ENCODE measurements at regions not wholly inside any gene's neighbourhood (a gene's known extent, or its start where the extent isn't known, plus 50 kb on each side); places are given as distances from the start of the nearest gene placed in this dataset.

- H4K20me1 ChIP-seq (ENCODE audit: insufficient read depth, low read length): no peaks in the 10 kb centered on the region
- no peaks in the 10 kb centered on the region for H3K9me2 ChIP-seq (replicated peaks; ENCODE audit: insufficient read depth, low read length)
- H3K4me2 ChIP-seq (ENCODE audit: low read depth, low read length): no peak overlapping the region
- H3F3A ChIP-seq (ENCODE audit: insufficient read depth, low read length): no peaks in the 10 kb centered on the region
- no peaks in the 10 kb centered on the region for H3K36me3 ChIP-seq (replicated peaks; ENCODE audit: insufficient read depth, low read length)
- no peak overlapping the region for H3K27ac ChIP-seq (ENCODE audit: low read length)
- no peaks in the 10 kb centered on the region for H3K27me3 ChIP-seq (replicated peaks; ENCODE audit: insufficient read depth, low read length)
- H3K4me1 ChIP-seq (ENCODE audit: low read length): no peaks in the 10 kb centered on the region
- H2AFZ ChIP-seq (ENCODE audit: low read length): no peak overlapping the region
- H3K4me3 ChIP-seq (ENCODE audit: low read length): no peak overlapping the region
- no peak for DNase-seq
- no peak overlapping the region for H3K9ac ChIP-seq (ENCODE audit: low read length)
- TF ChIP-seq EZH2 (optimal IDR thresholded peaks at IDR 0.05; ENCODE audit: low read depth, low read length) (no peak), EZH2phosphoT487 (IDR thresholded peaks at IDR 0.05; ENCODE audit: low read length) (no peak)
- H3K9me3 ChIP-seq (replicated peaks; ENCODE audit: insufficient read depth, low read length): no peaks in the 10 kb centered on the region
- no peaks in the 10 kb centered on the region for H3K79me2 ChIP-seq (ENCODE audit: low read length)
Observed at GRCh38 chr5:4330327-4330726, 734.7 kb downstream of the IRX1 start.

DNA sequence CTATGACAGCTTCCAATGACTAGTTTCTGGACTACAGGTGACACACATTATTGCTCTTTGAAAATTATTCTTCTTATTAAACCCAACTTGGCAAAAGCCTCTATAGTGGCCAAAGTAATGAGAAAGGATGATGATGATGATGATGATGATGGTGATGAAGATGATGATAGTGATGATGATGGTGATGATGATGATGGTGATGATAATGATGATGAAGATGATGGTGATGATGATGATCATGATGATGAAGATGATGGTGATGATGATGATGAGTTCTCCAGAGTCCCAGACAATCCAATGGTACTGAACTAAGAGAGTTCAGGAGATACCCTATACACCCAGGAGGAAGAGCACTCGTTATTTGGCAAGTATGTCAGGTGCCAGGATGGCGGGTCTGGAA, 739.4 kb downstream of the IRX1 start:
- H3K4me1 ChIP-seq (ENCODE audit: low read length): no peaks in the 10 kb centered on the region
- no peak for TF ChIP-seq EZH2 (optimal IDR thresholded peaks at IDR 0.05; ENCODE audit: low read depth, low read length)
- no peak for TF ChIP-seq EZH2phosphoT487 (IDR thresholded peaks at IDR 0.05; ENCODE audit: low read length)
- no peak overlapping the region for H3K9ac ChIP-seq (ENCODE audit: low read length)
- no peak overlapping the region for H3K4me2 ChIP-seq (ENCODE audit: low read depth, low read length)
- no peaks in the 10 kb centered on the region for H3K36me3 ChIP-seq (replicated peaks; ENCODE audit: insufficient read depth, low read length)
- no peaks in the 10 kb centered on the region for H3F3A ChIP-seq (ENCODE audit: insufficient read depth, low read length)
- H2AFZ ChIP-seq (ENCODE audit: low read length): no peak overlapping the region
- H3K9me3 ChIP-seq (replicated peaks; ENCODE audit: insufficient read depth, low read length): no peaks in the 10 kb centered on the region
- H3K4me3 ChIP-seq (ENCODE audit: low read length): no peak overlapping the region
- no peak overlapping the region for H3K27ac ChIP-seq (ENCODE audit: low read length)
- no peaks in the 10 kb centered on the region for H4K20me1 ChIP-seq (ENCODE audit: insufficient read depth, low read length)
- no peaks in the 10 kb centered on the region for H3K9me2 ChIP-seq (replicated peaks; ENCODE audit: insufficient read depth, low read length)
- H3K27me3 ChIP-seq (replicated peaks; ENCODE audit: insufficient read depth, low read length): no peaks in the 10 kb centered on the region
- DNase-seq: no peak
- no peaks in the 10 kb centered on the region for H3K79me2 ChIP-seq (ENCODE audit: low read length)

- no peak overlapping the region for H3K27ac ChIP-seq (ENCODE audit: low read length)
- no peaks in the 10 kb centered on the region for H3K79me2 ChIP-seq (ENCODE audit: low read length)
- H3F3A ChIP-seq (ENCODE audit: insufficient read depth, low read length): no peaks in the 10 kb centered on the region
- H3K36me3 ChIP-seq (replicated peaks; ENCODE audit: insufficient read depth, low read length): no peaks in the 10 kb centered on the region
- no peaks in the 10 kb centered on the region for H3K27me3 ChIP-seq (replicated peaks; ENCODE audit: insufficient read depth, low read length)
- no peak overlapping the region for H3K4me3 ChIP-seq (ENCODE audit: low read length)
- no peak overlapping the region for H2AFZ ChIP-seq (ENCODE audit: low read length)
- H4K20me1 ChIP-seq (ENCODE audit: insufficient read depth, low read length): no peaks in the 10 kb centered on the region
- no peak overlapping the region for H3K4me2 ChIP-seq (ENCODE audit: low read depth, low read length)
- H3K9ac ChIP-seq (ENCODE audit: low read length): no peak overlapping the region
- H3K9me2 ChIP-seq (replicated peaks; ENCODE audit: insufficient read depth, low read length): no peaks in the 10 kb centered on the region
- TF ChIP-seq EZH2phosphoT487 (IDR thresholded peaks at IDR 0.05; ENCODE audit: low read length) (no peak), CTCF (IDR thresholded peaks at IDR 0.05; ENCODE audit: low read length) (no peak), EZH2 (optimal IDR thresholded peaks at IDR 0.05; ENCODE audit: low read depth, low read length) (no peak)
- no peaks in the 10 kb centered on the region for H3K9me3 ChIP-seq (replicated peaks; ENCODE audit: insufficient read depth, low read length)
- DNase-seq: no peak
- no peaks in the 10 kb centered on the region for H3K4me1 ChIP-seq (ENCODE audit: low read length)
Observed at GRCh38 chr5:4337519-4337918, 741.9 kb downstream of the IRX1 start.

DNA sequence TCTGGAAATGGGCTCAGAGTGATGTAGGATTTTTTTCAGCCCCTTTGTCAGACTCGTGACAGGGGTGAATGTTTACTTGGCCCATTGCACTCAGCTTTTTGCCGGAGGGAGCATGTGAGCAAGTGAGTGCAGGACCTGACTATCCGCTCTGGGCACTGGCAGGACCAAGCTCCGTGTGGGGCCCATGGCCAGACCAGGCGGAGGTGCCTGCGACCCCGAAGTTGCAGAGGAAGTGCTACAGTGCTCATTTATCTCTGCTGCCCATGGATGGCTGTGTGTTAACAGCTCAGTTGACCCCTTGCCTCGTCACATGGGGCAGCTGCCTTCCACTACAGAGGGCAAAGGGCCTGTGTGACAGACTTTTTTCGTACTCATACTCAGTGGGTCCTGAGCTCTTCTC, 744.3 kb downstream of the IRX1 start:
- no peak overlapping the region for H2AFZ ChIP-seq (ENCODE audit: low read length)
- H3K4me2 ChIP-seq (ENCODE audit: low read depth, low read length): no peak overlapping the region
- no peak overlapping the region for H3K4me3 ChIP-seq (ENCODE audit: low read length)
- TF ChIP-seq EZH2 (optimal IDR thresholded peaks at IDR 0.05; ENCODE audit: low read depth, low read length): no peak
- TF ChIP-seq CTCF (IDR thresholded peaks at IDR 0.05; ENCODE audit: low read length): no peak
- TF ChIP-seq EZH2phosphoT487 (IDR thresholded peaks at IDR 0.05; ENCODE audit: low read length): no peak
- H3K4me1 ChIP-seq (ENCODE audit: low read length): no peaks in the 10 kb centered on the region
- no peaks in the 10 kb centered on the region for H3F3A ChIP-seq (ENCODE audit: insufficient read depth, low read length)
- H4K20me1 ChIP-seq (ENCODE audit: insufficient read depth, low read length): no peaks in the 10 kb centered on the region
- no peaks in the 10 kb centered on the region for H3K9me3 ChIP-seq (replicated peaks; ENCODE audit: insufficient read depth, low read length)
- H3K36me3 ChIP-seq (replicated peaks; ENCODE audit: insufficient read depth, low read length): no peaks in the 10 kb centered on the region
- DNase-seq: no peak
- no peak overlapping the region for H3K27ac ChIP-seq (ENCODE audit: low read length)
- H3K9ac ChIP-seq (ENCODE audit: low read length): no peak overlapping the region
- no peaks in the 10 kb centered on the region for H3K9me2 ChIP-seq (replicated peaks; ENCODE audit: insufficient read depth, low read length)
- no peaks in the 10 kb centered on the region for H3K27me3 ChIP-seq (replicated peaks; ENCODE audit: insufficient read depth, low read length)
- no peaks in the 10 kb centered on the region for H3K79me2 ChIP-seq (ENCODE audit: low read length)

Data from MM.1S (cell line).